PC-3 (cell line): ENCODE measurements at regions not wholly inside any gene's neighbourhood (a gene's known extent, or its start where the extent isn't known, plus 50 kb on each side); places are given as distances from the start of the nearest gene placed in this dataset.

Source experiments
- EZH2 ChIP-seq: fragments of 300-600 bp; sonication (generic); IDR thresholded peaks from one replicate; pipeline ENCODE4 v1.6.1; 2017; ENCODE audit warnings: antibody characterized with exemption, mild to moderate bottlenecking, low read length; ENCODE audit not compliant: unreplicated experiment
- TF ChIP-seq, protein P1 (sequence below): fragments of 300-600 bp; sonication (generic); conservative IDR thresholded peaks from 2 replicates; pipeline ENCODE4 v1.5.1; 2017; ENCODE audit warnings: antibody characterized with exemption, low read depth, mild to moderate bottlenecking, low read length

GRCh38 chr2:11040992-11041391 lies 114.3 kb upstream of the SLC66A3 start:
- TF ChIP-seq, protein P1, sequence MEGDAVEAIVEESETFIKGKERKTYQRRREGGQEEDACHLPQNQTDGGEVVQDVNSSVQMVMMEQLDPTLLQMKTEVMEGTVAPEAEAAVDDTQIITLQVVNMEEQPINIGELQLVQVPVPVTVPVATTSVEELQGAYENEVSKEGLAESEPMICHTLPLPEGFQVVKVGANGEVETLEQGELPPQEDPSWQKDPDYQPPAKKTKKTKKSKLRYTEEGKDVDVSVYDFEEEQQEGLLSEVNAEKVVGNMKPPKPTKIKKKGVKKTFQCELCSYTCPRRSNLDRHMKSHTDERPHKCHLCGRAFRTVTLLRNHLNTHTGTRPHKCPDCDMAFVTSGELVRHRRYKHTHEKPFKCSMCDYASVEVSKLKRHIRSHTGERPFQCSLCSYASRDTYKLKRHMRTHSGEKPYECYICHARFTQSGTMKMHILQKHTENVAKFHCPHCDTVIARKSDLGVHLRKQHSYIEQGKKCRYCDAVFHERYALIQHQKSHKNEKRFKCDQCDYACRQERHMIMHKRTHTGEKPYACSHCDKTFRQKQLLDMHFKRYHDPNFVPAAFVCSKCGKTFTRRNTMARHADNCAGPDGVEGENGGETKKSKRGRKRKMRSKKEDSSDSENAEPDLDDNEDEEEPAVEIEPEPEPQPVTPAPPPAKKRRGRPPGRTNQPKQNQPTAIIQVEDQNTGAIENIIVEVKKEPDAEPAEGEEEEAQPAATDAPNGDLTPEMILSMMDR = no peak
- TF ChIP-seq EZH2 = no peak
